GM19328 (cell line): ENCODE measurements at regions not wholly inside any gene's neighbourhood (a gene's known extent, or its start where the extent isn't known, plus 50 kb on each side); places are given as distances from the start of the nearest gene placed in this dataset.
"Not testable (repeated sequence)": the region's sequence is repeated elsewhere in the genome, so short reads cannot be mapped to it uniquely, and the experiment has no call there.

ENCODE experiments used
- ATAC-seq: cut with Tn5 transposase; IDR thresholded peaks from one replicate; pipeline ENCODE4 v1.9.1; 2021; ENCODE audit warnings: mild to moderate bottlenecking, moderate library complexity; ENCODE audit not compliant: unreplicated experiment

- ATAC-seq, result no peak
Measured at GRCh38 chr5:71771191-71771590, 52.1 kb downstream of the CARTPT start.

GRCh38 chr5:71778678-71779276 lies 59.7 kb downstream of the CARTPT start:
- no peak for ATAC-seq

GRCh38 chr5:71780597-71780996 lies 61.5 kb downstream of the CARTPT start:
- ATAC-seq, result no peak

- ATAC-seq, result no peak
Measured at GRCh38 chr5:71782393-71782770, 63.3 kb downstream of the CARTPT start.

- peak; percentile 91 for ATAC-seq
Measured at GRCh38 chr5:71782771-71783770, 64.0 kb downstream of the CARTPT start.

- no peak for ATAC-seq
Measured at GRCh38 chr5:71783891-71784290, 64.8 kb downstream of the CARTPT start.

- ATAC-seq, result no peak
Measured at GRCh38 chr5:71786337-71787055, 67.4 kb downstream of the CARTPT start.

GRCh38 chr5:71788794-71789193 lies 69.7 kb downstream of the CARTPT start:
- no peak for ATAC-seq

- no peak for ATAC-seq
Measured at GRCh38 chr5:71789746-71790145, 70.7 kb downstream of the CARTPT start.

GRCh38 chr5:71790433-71790832 lies 71.4 kb downstream of the CARTPT start:
- no peak for ATAC-seq

GRCh38 chr5:71792041-71792440 lies 73.0 kb downstream of the CARTPT start:
- ATAC-seq, result not testable (repeated sequence)

GRCh38 chr5:71794061-71794695 lies 75.1 kb downstream of the CARTPT start:
- ATAC-seq, result no peak

GRCh38 chr5:71802673-71803072 lies 83.6 kb downstream of the CARTPT start:
- no peak for ATAC-seq

- no peak for ATAC-seq
Measured at GRCh38 chr5:71806711-71807110, 87.6 kb downstream of the CARTPT start.

- no peak for ATAC-seq
Measured at GRCh38 chr5:71807909-71808308, 88.8 kb downstream of the CARTPT start.

- no peak for ATAC-seq
Measured at GRCh38 chr5:71809446-71809845, 90.4 kb downstream of the CARTPT start.

GRCh38 chr5:71810023-71810422 lies 90.9 kb downstream of the CARTPT start:
- ATAC-seq, result no peak

GRCh38 chr5:71810471-71811195 lies 91.6 kb downstream of the CARTPT start:
- no peak for ATAC-seq

GRCh38 chr5:71811779-71812178 lies 92.7 kb downstream of the CARTPT start:
- ATAC-seq, result no peak

- no peak for ATAC-seq
Measured at GRCh38 chr5:71816307-71816706, 97.2 kb downstream of the CARTPT start.
